A549 (cell line): ENCODE measurements at regions not wholly inside any gene's neighbourhood (a gene's known extent, or its start where the extent isn't known, plus 50 kb on each side); places are given as distances from the start of the nearest gene placed in this dataset.

ENCODE experiments used
- ATAC-seq, 2 experiments: fragments of 200-7000 bp in 1 of 2; fragments of >200 bp in 1 of 2; cut with Nextera tagmentation in 1 of 2; cut with Tn5 transposase in 1 of 2; 3 replicates each; pipeline versions ENCODE4 v1.8.0 to v1.9.1; 2018 to 2020; ENCODE audit warnings: mild to moderate bottlenecking in 1 of 2, moderate library complexity in 1 of 2
- CTCF ChIA-PET: fragments of 300-600 bp; sonication (Branson Sonifier 250); formaldehyde crosslinking; extraction: SDS; loops from one replicate; lab custom pipeline; 2021; ENCODE audit warnings: antibody characterized with exemption, inconsistent platforms; lab: Yijun Ruan, JAX
- POLR2A ChIA-PET: fragments of 350-600 bp; formaldehyde crosslinking; extraction: SDS; loops from one replicate; lab custom pipeline; 2021; ENCODE audit warnings: antibody characterized with exemption, inconsistent platforms; lab: Yijun Ruan, JAX
- DNase-seq, 2 experiments: peaks; one replicate each; pipeline versions ENCODE4 v3.0.0 to v3.0.0-alpha.2; 2011 to 2016; ENCODE audit warnings: low read depth in 1 of 2, low spot score in 1 of 2
- FAIRE-seq: peaks from 2 replicates; lab custom pipeline; 2011; peaks lifted over from hg19 to GRCh38; lab: Jason Lieb, UNC
- H3K27ac ChIP-seq, 2 experiments: fragments of >200 bp; sonication (Bioruptor Twin); formaldehyde crosslinking; 3 replicates each; pipeline ENCODE4 v1.5.1; 2016 to 2017
- H3K4me1 ChIP-seq: fragments of >200 bp; sonication (Bioruptor Twin); formaldehyde crosslinking; 3 replicates; pipeline ENCODE4 v1.6.1; 2016
- H3K4me2 ChIP-seq: fragments of >200 bp; sonication (Bioruptor Twin); formaldehyde crosslinking; 3 replicates; pipeline ENCODE4 v1.6.1; 2016
- H3K4me3 ChIP-seq: fragments of >200 bp; sonication (Bioruptor Twin); formaldehyde crosslinking; 3 replicates; pipeline ENCODE4 v1.5.1; 2016
- H3K9me3 ChIP-seq: fragments of >200 bp; sonication (Bioruptor Twin); formaldehyde crosslinking; 3 replicates; pipeline ENCODE4 v1.6.1; 2016
- BCL3 ChIP-seq: fragments of >200 bp; sonication (Bioruptor Twin); formaldehyde crosslinking; IDR thresholded peaks from 3 replicates; pipeline ENCODE4 v1.6.1; 2016
- CBX2 ChIP-seq: fragments of 200-600 bp; sonication (generic); IDR thresholded peaks from 2 replicates; pipeline ENCODE4 v1.6.1; 2016; ENCODE audit warnings: low read depth, mild to moderate bottlenecking, borderline replicate concordance
- CBX8 ChIP-seq: fragments of 200-600 bp; sonication (generic); IDR thresholded peaks from 2 replicates; pipeline ENCODE4 v1.6.1; 2016
- CHD2 ChIP-seq: fragments of 150-350 bp; IDR thresholded peaks from 2 replicates; pipeline ENCODE4 v1.6.1; 2014; ENCODE audit warnings: low read length; ENCODE audit not compliant: partially characterized antibody
- CHD4 ChIP-seq: fragments of 200-600 bp; sonication (generic); IDR thresholded peaks from 2 replicates; pipeline ENCODE4 v1.6.1; 2016; ENCODE audit warnings: antibody characterized with exemption, mild to moderate bottlenecking, borderline replicate concordance
- EHF ChIP-seq: fragments of 250-450 bp; sonication (Bioruptor Pico); IDR thresholded peaks from 2 replicates; pipeline ENCODE4 v1.5.0; 2020; ENCODE audit warnings: mild to moderate bottlenecking
- EP300 ChIP-seq, 2 experiments: fragments of >200 bp; sonication (Bioruptor Twin); formaldehyde crosslinking; IDR thresholded peaks; 2 replicates in 1 of 2; 3 replicates in 1 of 2; pipeline ENCODE4 v1.6.1; 2016 to 2017
- ESRRA ChIP-seq: fragments of 150-350 bp; IDR thresholded peaks from 2 replicates; pipeline ENCODE4 v1.6.1; 2014; ENCODE audit warnings: mild to moderate bottlenecking, low read length, borderline replicate concordance
- FOSL2 ChIP-seq, 2 experiments: fragments of 450-650 bp in 1 of 2; fragments of >200 bp in 1 of 2; sonication (Bioruptor Twin) in 1 of 2; formaldehyde crosslinking; IDR thresholded peaks; 2 replicates each; pipeline versions ENCODE4 v1.5.0 to v1.6.1; 2016 to 2020; ENCODE audit warnings: mild to moderate bottlenecking in 1 of 2, moderate library complexity in 1 of 2
- FOXS1 ChIP-seq: fragments of 250-450 bp; sonication (Bioruptor Pico); IDR thresholded peaks from 2 replicates; pipeline ENCODE4 v1.5.0; 2020; ENCODE audit warnings: mild to moderate bottlenecking, moderate library complexity
- HOXA7 ChIP-seq: fragments of 250-450 bp; sonication (Bioruptor Pico); IDR thresholded peaks from 2 replicates; pipeline ENCODE4 v1.5.0; 2020; ENCODE audit warnings: mild to moderate bottlenecking, moderate library complexity
- HOXB13 ChIP-seq: fragments of 250-450 bp; sonication (Bioruptor Pico); IDR thresholded peaks from 2 replicates; pipeline ENCODE4 v1.5.0; 2020; ENCODE audit warnings: low read depth, mild to moderate bottlenecking, moderate library complexity
- HOXB5 ChIP-seq: fragments of 250-450 bp; sonication (Bioruptor Pico); IDR thresholded peaks from 2 replicates; pipeline ENCODE4 v1.5.0; 2020; ENCODE audit warnings: mild to moderate bottlenecking, moderate library complexity
- JUN ChIP-seq, 2 experiments: fragments of >200 bp; sonication (Bioruptor Twin); formaldehyde crosslinking; IDR thresholded peaks; 2 replicates in 1 of 2; 3 replicates in 1 of 2; pipeline ENCODE4 v1.6.1; 2016 to 2017
- KDM1A ChIP-seq: fragments of 200-600 bp; sonication (generic); IDR thresholded peaks from 2 replicates; pipeline ENCODE4 v1.6.1; 2016; ENCODE audit warnings: low read depth, mild to moderate bottlenecking
- KDM5A ChIP-seq: fragments of 200-600 bp; sonication (generic); IDR thresholded peaks from 2 replicates; pipeline ENCODE4 v1.6.1; 2016; ENCODE audit warnings: antibody characterized with exemption, mild to moderate bottlenecking
- MAFK ChIP-seq: fragments of 450-650 bp; IDR thresholded peaks from 2 replicates; pipeline ENCODE4 v1.6.1; 2014; ENCODE audit not compliant: partially characterized antibody
- MYC ChIP-seq: IDR thresholded peaks from 2 replicates; pipeline ENCODE4 v1.6.1; 2012; ENCODE audit warnings: mild to moderate bottlenecking, inconsistent platforms, low read length, improper control_type of control experiment, borderline replicate concordance
- NFE2L2 ChIP-seq: fragments of 150-350 bp; conservative IDR thresholded peaks from 2 replicates; pipeline ENCODE4 v1.6.1; 2014; ENCODE audit warnings: low read length
- NPAS2 ChIP-seq: fragments of 250-450 bp; sonication (Bioruptor Pico); IDR thresholded peaks from 2 replicates; pipeline ENCODE4 v1.8.0; 2022; ENCODE audit warnings: mild to moderate bottlenecking, moderate library complexity, borderline replicate concordance
- POLR2A ChIP-seq: IDR thresholded peaks from 2 replicates; pipeline ENCODE4 v1.6.1; 2012; ENCODE audit warnings: mild to moderate bottlenecking, low read length
- RCOR1 ChIP-seq: fragments of 150-350 bp; IDR thresholded peaks from 2 replicates; pipeline ENCODE4 v1.6.1; 2014; ENCODE audit warnings: antibody characterized with exemption, low read length, low read depth
- RNF2 ChIP-seq: fragments of 200-600 bp; sonication (generic); IDR thresholded peaks from 2 replicates; pipeline ENCODE4 v1.6.1; 2016; ENCODE audit warnings: low read depth, mild to moderate bottlenecking, antibody characterized with exemption, moderate library complexity, borderline replicate concordance
- TP53 ChIP-seq: fragments of 250-450 bp; sonication (Bioruptor Pico); IDR thresholded peaks from 2 replicates; pipeline ENCODE4 v1.5.0; 2021; ENCODE audit warnings: mild to moderate bottlenecking, moderate library complexity
- ZC3H11A ChIP-seq: fragments of 450-650 bp; IDR thresholded peaks from 2 replicates; pipeline ENCODE4 v1.6.1; 2014; ENCODE audit warnings: antibody characterized with exemption, mild to moderate bottlenecking
- ZNF302 ChIP-seq: fragments of 250-450 bp; sonication (Bioruptor Pico); IDR thresholded peaks from 2 replicates; pipeline ENCODE4 v1.9.0; 2021; ENCODE audit warnings: inconsistent platforms, mild to moderate bottlenecking, moderate library complexity
- ZSCAN20 ChIP-seq: fragments of 250-450 bp; sonication (Bioruptor Pico); IDR thresholded peaks from 2 replicates; pipeline ENCODE4 v1.8.0; 2022; ENCODE audit warnings: mild to moderate bottlenecking, moderate library complexity
- WGBS: methylation state at CpG from one replicate; pipeline ENCODE4 v1.1.6; 2017; ENCODE audit errors: missing lambda C conversion rate; 5-methylcytosine and 5-hydroxymethylcytosine counted together
- TF ChIP-seq, protein P1 (sequence below): IDR thresholded peaks from 2 replicates; pipeline ENCODE4 v1.6.1; 2012
- TF ChIP-seq, protein P2 (sequence below): fragments of >200 bp; sonication (Bioruptor Twin); formaldehyde crosslinking; IDR thresholded peaks from 2 replicates; pipeline ENCODE4 v1.6.1; 2016
- TF ChIP-seq, protein P3 (sequence below): IDR thresholded peaks from 2 replicates; pipeline ENCODE4 v1.6.1; 2012; ENCODE audit warnings: low read depth, borderline replicate concordance
- TF ChIP-seq, protein P4 (sequence below): IDR thresholded peaks from 2 replicates; pipeline ENCODE4 v1.6.1; 2012

GRCh38 chr3:28808068-28808467 is 459.4 kb upstream of the AZI2 start:
- no peak for ATAC-seq
- 22% methylated on average over 4 of the region's 4 CpGs for WGBS
- CTCF ChIA-PET: no interaction called here
- TF ChIP-seq, protein P1, sequence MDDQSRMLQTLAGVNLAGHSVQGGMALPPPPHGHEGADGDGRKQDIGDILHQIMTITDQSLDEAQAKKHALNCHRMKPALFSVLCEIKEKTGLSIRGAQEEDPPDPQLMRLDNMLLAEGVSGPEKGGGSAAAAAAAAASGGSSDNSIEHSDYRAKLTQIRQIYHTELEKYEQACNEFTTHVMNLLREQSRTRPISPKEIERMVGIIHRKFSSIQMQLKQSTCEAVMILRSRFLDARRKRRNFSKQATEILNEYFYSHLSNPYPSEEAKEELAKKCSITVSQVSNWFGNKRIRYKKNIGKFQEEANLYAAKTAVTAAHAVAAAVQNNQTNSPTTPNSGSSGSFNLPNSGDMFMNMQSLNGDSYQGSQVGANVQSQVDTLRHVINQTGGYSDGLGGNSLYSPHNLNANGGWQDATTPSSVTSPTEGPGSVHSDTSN: no peak
- TF ChIP-seq FOXS1 (CRISPR knock-in tag) (no peak), KDM5A (no peak), KDM1A (no peak), RNF2 (no peak), FOSL2 (IDR thresholded peaks at IDR 0.05) (no peak), FOSL2 (CRISPR knock-in tag; IDR thresholded peaks at IDR 0.05) (no peak), BCL3 (no peak), CBX8 (no peak), ESRRA (no peak), RCOR1 (no peak), CHD2 (no peak), MAFK (no peak), HOXB13 (no peak), ZC3H11A (no peak), MYC (no peak), POLR2A (no peak), ZNF302 (CRISPR knock-in tag) (no peak)
- TF ChIP-seq, protein P2, sequence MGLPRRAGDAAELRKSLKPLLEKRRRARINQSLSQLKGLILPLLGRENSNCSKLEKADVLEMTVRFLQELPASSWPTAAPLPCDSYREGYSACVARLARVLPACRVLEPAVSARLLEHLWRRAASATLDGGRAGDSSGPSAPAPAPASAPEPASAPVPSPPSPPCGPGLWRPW: no peak
- TF ChIP-seq, protein P3, sequence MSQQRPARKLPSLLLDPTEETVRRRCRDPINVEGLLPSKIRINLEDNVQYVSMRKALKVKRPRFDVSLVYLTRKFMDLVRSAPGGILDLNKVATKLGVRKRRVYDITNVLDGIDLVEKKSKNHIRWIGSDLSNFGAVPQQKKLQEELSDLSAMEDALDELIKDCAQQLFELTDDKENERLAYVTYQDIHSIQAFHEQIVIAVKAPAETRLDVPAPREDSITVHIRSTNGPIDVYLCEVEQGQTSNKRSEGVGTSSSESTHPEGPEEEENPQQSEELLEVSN: no peak
- no peaks in the 10 kb centered on the region for H3K9me3 ChIP-seq
- FAIRE-seq: no peak
- no peak overlapping the region for H3K4me2 ChIP-seq
- POLR2A ChIA-PET: no interaction called here
- H3K4me3 ChIP-seq: no peak overlapping the region
- H3K4me1 ChIP-seq: no peaks in the 10 kb centered on the region
- no peak for DNase-seq
- H3K27ac ChIP-seq: no peak overlapping the region

GRCh38 chr3:28816017-28816416 is 464.9 kb upstream of the RBMS3 start:
- TF ChIP-seq RNF2: no peak
- TF ChIP-seq HOXB5: no peak
- TF ChIP-seq, protein P4, sequence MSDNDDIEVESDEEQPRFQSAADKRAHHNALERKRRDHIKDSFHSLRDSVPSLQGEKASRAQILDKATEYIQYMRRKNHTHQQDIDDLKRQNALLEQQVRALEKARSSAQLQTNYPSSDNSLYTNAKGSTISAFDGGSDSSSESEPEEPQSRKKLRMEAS: no peak
- no peak for ATAC-seq
- no peak overlapping the region for H3K4me3 ChIP-seq
- no peak overlapping the region for H3K4me2 ChIP-seq
- POLR2A ChIA-PET: no interaction called here
- CTCF ChIA-PET: no interaction called here
- DNase-seq: no peak
- FAIRE-seq: no peak
- H3K27ac ChIP-seq: no peak overlapping the region
- H3K9me3 ChIP-seq: no peaks in the 10 kb centered on the region
- H3K4me1 ChIP-seq: no peaks in the 10 kb centered on the region

- no peaks in the 10 kb centered on the region for H3K9me3 ChIP-seq
- no peak overlapping the region for H3K4me2 ChIP-seq
- no peak overlapping the region for H3K4me3 ChIP-seq
- ATAC-seq: no peak
- no peak for DNase-seq
- TF ChIP-seq NFE2L2 (no peak), NPAS2 (CRISPR knock-in tag) (no peak), TP53 (CRISPR knock-in tag) (no peak), ESRRA (no peak), MYC (no peak), EP300 (IDR thresholded peaks at IDR 0.05) (no peak), EHF (CRISPR knock-in tag) (no peak), ZSCAN20 (no peak), JUN (IDR thresholded peaks at IDR 0.05) (no peak), HOXA7 (no peak), KDM5A (no peak), CBX2 (no peak), CHD4 (no peak)
- TF ChIP-seq, protein P2: no peak
- TF ChIP-seq, all 56 proteins: peak for 0
- FAIRE-seq: no peak
- no peak overlapping the region for H3K27ac ChIP-seq
- POLR2A ChIA-PET: no interaction called here
- CTCF ChIA-PET: interaction anchor here (1.1 kb wide), 1 partner anchor 10 kb away, joined by 3 read pairs; no protein-coding TSS in a partner anchor
- 6% methylated on average over 1 of the region's 1 CpG for WGBS
- no peaks in the 10 kb centered on the region for H3K4me1 ChIP-seq
Measured at GRCh38 chr3:28824316-28824715, 456.6 kb upstream of the RBMS3 start.
